ENCODE measurements at regions not wholly inside any gene's neighbourhood (a gene's known extent, or its start where the extent isn't known, plus 50 kb on each side); places are given as distances from the start of the nearest gene placed in this dataset.
A peak's percentile ranks its signal among the peaks of the same experiment; 100 is the strongest.
"Not testable (repeated sequence)": the region's sequence is repeated elsewhere in the genome, so short reads cannot be mapped to it uniquely, and the experiment has no call there.

DNA sequence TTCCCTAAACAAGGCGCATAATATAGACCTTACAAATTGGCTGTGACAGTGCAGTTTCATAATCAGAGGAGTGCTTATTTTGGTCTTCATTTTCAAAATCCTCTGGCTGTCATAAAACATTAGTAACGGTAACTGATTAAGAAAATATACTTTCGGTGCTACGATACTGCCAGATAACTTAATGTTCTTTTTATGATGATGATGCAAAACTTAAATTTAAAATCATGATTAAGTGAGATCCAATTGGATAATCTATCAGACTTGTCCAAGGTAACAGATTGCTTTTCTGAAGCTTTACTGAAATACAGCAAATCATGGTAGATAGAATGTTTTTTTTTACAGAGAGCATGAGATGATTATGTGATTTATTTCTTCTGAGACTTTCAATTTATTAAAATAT lies 364.2 kb upstream of the CNTN3 start:
- no peak for DNase-seq (ENCODE audit: low spot score)

DNA sequence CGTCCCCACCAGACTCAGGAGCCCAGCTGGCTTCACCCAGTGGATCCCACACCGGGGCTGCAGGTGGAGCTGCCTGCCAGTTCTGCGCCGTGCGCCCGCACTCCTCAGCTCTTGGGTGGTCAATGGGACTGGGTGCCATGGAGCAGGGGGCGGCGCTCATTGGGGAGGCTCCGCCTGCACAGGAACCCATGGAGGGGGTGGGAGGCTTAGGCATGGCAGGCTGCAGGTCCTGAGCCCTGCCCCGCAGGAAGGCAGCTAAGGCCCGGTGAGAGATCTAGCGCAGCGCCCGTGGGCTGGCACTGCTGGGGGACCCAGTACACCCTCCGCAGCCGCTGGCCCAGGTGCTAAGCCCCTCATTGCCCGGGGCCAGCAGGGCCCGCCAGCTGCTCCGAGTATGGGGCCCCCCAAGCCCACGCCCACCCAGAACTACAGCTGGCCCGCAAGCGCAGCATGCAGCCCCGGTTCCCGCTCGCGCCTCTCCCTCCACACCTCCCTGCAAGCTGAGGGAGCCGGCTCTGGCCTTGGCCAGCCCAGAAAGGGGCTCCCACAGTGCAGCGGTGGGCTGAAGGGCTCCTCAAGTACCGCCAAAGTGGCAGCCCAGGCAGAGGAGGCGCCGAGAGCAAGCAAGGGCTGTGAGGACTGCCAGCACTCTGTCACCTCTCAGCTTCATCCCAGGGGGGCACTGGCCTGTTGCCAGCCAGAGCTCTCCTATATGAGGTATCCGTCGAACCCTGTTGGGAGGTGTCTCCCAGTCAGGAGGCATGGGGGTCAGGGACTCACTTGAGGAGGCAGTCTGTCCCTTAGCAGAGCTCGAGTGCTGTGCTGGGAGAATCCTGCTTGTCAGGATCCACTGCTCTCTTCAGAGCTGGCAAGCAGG lies 370.8 kb upstream of the CNTN3 start:
- DNase-seq (ENCODE audit: low spot score): not testable (repeated sequence)

DNA sequence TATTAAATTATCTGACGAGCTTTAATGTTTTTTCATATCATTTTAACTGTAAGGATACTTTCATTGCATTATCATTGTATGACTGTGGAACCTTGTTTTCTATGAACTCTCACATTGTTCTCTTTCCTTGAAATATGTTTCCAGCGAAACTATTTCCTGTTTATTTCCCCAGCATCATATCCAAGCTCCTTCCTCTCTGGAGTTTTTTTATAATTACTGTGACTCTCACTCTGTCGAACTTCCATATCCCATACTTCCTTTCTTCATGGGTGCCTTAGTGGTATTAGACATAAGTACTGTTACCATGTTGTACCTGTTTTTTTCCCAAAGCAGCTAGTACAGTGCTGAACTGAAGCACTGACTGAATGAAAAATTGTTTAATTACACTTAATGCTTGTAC lies 373.6 kb upstream of the CNTN3 start:
- no peak for DNase-seq (ENCODE audit: low spot score)

DNA sequence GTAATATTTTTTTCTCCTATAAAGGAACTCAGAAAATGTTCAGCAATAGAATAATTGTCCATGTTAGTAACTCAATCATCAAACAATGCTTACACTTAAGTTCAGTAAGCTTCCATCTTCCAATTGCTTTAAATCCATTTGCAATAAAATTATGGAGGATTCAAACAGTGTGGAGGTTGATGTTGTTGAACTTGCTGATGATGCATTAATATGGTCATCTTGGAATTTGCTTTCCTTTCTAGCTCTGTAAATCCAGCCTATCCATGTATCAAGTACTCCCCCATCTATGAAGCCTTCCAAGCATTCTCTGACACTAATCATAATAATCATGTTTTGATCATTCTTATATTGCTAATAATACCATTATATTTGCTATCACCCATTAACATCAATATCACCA lies 378.4 kb upstream of the CNTN3 start:
- no peak for DNase-seq (ENCODE audit: low spot score)

DNA sequence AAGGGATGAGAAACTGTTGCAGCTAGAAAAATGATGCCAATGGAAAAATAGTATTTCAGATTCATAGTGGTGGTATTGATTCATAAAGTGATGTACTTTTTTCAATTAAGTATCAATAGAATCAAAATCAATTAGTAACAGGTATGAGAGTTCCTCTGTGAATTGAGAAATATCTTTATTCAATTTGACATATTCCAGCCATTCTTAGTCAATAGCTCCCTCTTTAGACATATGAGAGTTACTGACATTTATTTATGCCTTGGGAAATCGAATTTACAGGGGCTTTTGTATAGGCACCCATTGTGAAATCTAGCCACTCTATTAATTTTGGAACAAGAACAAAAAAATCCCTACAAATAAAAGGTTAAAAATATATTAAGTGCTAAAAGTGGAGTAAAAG lies 386.9 kb upstream of the CNTN3 start:
- peak; percentile 5 for DNase-seq (ENCODE audit: low spot score)

DNA sequence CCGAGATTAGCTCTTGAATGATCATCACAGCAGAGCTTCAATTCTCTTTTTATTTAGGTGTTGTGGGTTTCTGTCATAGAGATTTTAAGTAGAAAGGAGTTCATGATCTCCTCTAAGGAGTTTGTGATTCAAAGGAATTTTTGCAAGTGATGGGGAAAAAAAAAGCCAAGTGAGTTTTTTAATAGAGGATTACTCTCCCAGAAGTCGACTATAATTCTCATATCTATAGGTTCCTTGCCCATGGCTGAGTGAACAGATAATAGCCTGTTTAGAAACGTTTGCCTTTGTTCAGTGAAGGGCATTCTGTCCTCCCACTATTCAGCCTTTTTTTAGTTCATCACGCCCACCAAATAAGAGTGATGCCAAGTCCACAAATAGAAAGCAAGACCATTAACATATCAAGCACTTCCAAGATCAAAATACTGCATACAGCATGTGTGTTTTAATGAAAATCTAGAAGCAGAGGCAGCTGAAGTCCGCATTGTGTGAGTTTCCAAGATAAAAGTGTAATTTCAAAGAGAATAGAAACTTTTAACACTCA lies 398.4 kb upstream of the CNTN3 start:
- DNase-seq (ENCODE audit: low spot score): no peak

DNA sequence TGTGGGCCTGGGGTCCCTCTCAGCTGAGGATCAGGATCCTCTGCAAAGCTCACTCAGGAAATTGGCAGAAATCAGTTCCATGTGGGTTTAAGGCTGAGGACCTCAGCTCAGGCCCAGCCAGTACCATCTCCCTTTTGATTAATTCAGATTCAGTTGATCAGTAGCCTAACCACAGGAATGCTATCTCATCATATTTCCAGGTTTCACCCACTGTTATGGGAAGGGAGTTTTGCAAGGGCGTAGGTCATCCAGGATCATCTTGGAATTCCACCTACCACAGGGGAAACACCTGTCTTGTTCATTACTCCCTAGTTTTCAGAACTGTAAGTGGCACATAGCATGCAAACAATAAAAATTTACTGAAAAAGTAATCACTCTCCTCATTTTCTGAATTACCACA lies 399.5 kb upstream of the CNTN3 start:
- DNase-seq (ENCODE audit: low spot score): no peak

DNA sequence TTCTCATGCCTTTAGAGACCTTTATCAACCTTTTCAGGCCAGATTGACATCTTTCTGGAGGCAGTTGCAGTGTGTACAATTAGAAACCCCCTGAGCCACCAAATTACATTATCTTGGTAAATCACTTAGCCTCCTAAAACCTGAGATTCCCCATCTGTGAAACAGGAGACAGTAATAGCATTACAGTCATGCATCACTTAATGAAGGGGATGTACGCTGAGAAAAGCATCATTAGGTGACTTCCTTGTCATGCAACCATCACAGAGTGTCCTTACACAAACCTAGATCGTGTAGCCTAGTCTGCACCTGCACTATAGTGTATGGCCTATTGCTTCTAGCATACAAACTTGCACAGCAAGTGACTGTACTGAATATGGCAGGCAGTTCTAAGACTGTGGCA lies 400.8 kb upstream of the CNTN3 start:
- no peak for DNase-seq (ENCODE audit: low spot score)

DNA sequence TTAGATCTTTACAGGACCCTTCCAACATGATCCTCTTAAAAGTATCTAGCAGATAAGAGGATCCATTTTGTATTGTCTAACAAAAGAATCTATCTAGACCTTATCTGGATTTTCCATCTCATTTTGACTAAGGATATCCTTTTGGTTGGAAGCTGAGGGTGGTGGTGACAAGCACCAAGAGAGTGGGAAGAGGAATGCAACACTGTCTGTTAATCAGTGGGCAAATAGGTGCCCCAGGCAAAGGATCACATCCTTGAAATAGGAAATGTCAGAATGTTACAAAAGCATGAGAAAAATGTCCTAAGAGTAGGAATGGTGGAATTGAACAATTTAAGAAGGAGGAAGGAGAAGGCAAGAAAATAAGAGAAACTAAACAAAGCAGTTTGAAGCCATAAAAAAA lies 420.7 kb upstream of the CNTN3 start:
- no peak for DNase-seq (ENCODE audit: low spot score)

DNA sequence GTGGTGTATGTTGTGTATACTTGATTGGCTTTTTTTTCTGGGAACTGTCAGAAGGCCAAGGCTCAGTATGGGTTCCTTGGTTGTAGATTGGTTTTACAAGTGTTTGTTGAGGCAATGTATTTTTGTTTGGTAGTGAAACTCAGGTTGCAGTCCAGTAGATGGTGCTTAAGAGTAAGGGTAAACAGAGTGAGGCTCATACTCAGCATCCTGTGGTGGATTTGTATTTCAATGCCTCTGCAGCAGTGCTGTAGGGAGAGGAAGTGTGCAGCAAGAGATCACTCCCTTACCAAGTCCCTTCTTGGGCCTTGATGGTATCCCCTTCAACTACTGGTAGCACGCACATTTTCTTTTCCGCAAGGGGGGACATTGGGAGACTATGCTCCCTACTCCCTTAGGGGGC lies 428.5 kb upstream of the CNTN3 start:
- no peak for DNase-seq (ENCODE audit: low spot score)

DNA sequence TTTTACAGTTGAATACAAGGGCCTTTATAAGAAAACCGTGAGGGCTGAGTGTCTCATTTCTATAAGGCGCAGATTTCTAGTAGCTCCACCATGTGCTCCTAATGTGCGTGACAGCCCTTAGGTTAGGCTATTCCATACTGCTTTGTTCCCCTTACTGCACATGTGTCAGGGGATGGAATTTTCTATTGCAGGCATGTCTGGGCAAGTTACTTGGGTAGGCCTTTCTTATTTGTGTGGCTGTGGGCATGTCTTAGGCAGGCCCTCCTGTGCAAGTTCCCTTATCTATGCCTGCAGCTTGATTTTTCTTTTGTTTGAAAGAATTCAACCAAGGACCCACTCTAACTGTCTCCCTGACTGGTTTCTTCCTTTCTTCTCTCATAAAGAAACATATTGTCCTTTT lies 434.2 kb upstream of the CNTN3 start:
- no peak for DNase-seq (ENCODE audit: low spot score)

DNA sequence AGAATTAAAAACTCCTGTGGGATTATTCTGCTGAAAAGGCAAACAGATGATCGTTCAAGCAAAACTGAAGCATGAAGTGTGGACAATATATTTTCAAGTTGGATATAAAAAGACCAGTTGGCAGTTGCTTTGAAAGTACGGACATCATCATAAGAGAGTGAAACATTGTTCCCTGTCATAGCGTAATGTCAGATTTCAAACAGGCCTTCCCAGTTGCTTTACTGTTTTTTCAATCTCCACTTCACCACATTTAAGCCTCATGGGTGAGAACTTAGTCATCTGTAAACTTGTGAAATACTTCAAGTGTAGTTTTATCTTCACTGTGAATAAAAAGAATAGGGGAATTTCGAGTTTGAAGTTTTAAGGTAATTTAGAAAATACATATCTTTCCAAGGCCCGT lies 435.1 kb upstream of the CNTN3 start:
- DNase-seq (ENCODE audit: low spot score): no peak

DNA sequence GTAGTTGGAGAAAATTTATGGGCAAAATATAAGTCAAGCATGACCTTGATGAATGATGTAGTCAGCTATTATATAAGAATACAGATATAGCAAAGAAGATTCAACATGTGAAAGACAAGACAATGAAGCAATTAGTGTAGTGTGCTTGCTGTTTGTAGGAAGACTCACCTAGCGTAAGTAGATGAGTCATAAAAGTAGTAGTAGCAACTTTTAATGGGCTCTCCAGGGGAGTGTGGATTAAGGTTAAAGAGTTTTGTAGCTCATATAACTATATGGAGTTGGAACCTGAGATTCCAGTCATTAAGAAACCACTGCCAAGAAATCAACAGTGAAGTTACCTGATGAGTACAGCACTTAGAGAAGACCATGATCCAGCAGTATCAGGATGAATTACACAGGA lies 444.7 kb upstream of the CNTN3 start:
- no peak for DNase-seq (ENCODE audit: low spot score)

DNA sequence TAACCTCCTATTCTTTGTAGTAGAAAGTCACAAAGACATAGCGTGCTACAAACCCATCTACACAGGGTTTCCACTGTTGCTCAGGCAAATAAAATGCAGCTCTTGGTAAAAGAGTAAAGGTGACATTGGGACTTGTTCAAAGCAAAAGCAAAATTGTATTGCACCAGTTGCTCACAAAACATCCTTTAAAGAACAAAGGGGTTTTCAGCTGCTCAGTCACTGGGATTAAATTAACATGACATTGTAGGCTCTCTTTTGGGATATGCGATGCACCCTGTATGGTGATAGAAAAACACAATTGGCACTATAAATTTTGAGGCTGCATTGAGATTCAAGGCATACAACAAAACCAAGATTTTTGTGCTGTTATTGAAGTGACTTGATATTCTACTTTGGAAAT lies 447.3 kb upstream of the CNTN3 start:
- DNase-seq (ENCODE audit: low spot score): no peak

DNA sequence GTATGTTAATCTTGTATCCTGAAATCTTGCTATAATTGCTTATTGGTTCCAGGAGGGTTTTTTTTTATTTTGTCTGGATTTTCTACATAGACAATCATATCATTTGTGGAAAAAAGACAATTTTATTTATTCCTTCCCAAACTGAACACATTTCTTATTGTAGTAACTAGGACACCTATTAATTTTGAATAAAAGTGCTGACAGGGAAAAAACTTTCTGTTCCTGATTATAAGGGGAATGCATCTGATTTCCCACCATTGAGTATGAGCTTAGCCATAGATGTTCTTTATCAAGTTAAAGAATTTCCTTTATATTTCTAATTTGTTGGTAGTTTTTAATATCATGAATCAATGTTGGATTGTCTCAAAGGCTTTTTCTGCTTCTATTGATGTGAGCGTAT lies 460.7 kb upstream of the CNTN3 start:
- DNase-seq (ENCODE audit: low spot score): no peak

DNA sequence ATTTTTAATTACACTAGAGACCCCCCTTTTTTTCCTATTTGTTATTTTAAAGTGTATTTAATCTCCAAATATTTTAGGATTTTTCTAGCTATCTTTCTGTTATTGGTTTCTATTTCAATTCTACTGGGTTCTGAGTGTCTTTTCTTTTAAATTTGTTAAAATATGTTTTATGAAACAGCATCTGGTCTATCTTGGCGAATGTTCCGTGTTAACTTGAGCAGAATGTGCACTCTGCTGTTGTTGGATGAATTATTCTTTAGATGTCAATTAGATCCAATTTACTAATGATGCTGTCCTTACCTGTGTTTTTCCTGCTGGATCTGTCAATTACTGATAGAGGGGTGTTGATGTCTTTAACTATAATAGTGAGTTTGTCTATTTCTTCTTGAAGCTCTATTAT lies 462.0 kb upstream of the CNTN3 start:
- DNase-seq (ENCODE audit: low spot score): no peak

DNA sequence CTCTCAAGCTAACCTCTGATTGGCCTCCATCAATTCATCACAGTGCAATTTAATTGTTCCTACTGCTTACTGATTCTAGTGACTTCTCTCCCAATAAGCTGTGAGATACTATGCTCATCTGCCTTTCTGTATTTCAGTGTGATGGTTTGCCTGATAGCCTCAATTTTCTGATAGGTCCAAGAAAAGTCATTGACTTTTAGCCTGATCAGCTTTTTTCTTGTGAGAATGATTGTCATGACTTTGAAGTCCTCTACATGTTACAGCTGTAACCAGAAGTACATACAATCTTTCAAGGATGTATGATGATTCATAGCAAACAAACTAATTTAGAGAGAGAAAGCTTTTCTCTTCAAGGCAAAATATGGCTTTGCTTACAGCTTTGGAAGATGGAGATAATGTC lies 463.8 kb upstream of the CNTN3 start:
- no peak for DNase-seq (ENCODE audit: low spot score)

DNA sequence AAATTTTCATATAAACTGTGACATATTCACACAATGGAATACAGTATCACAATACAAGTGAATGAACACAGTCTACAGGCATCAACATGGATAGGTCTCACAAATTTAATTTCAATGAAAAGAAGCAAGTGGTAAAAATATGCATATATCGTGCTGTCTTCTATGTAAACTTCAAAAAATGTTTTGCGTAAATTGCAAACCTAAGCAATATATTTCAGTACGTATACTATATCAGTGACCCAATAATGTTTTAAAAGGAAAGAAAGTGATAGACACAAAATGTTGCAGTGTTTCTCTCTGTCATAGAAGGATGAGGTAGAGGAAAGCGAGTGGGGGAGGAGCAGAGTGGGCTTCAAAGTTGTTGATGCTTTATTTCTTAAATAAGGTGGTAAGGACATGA lies 468.4 kb upstream of the CNTN3 start:
- no peak for DNase-seq (ENCODE audit: low spot score)

DNA sequence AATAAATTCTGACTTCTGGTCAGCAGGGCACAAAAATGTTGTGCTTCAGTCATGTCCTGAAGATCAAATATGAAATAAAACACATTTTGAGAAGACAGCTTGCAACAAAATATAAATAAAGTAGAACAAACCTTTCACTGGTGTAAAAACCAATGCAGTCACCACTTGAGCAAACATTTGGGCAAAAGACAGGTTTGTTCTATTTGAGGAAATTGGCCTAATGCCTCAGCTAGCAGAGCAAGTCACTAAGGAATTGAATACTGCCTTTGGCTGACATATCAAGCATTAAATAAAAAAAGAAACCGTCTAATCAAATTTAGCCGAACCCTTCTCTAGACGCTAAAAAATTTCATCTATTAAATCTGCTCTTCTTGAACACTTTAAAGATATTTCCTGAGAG lies 475.4 kb upstream of the CNTN3 start:
- DNase-seq (ENCODE audit: low spot score): no peak

DNA sequence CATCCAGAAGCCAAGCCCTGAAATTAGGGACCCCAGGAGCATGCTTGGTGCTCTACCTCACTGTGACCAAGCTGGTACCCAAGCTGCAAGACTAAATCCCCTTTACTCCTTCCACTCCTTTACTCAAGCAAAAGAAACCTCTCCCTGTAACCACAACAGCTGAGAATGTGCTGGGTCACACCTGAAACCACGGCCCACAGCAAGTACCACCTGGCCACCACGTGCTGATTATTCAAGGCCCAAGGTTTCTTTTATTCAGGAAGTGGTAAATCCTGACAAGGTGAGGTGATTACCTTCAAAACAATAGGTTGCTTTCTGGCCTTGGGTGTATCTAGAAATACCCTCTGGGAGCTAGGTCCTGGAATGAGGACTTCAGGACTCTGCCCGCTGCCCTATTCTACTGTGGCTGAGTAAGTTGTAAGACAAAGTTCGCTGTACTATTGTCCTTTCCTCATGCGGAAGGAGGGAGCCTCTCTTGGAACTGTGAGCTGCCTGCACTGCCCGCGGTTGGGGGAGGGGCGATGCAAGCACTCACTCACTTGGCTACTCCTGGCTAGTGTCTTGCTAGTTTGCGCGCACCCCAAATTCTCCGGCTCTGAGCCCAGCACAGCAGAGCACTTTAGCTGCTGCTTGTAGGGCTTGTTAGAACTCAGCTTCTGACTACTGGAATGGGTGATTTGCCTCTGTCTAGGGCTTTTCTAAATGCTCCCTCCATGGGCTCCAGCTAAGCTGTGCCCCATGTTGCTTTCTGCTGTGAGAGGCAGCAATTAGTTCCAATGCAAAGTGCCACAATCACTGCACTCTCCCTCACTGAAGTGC lies 487.1 kb upstream of the CNTN3 start:
- no peak for DNase-seq (ENCODE audit: low spot score)

DNA sequence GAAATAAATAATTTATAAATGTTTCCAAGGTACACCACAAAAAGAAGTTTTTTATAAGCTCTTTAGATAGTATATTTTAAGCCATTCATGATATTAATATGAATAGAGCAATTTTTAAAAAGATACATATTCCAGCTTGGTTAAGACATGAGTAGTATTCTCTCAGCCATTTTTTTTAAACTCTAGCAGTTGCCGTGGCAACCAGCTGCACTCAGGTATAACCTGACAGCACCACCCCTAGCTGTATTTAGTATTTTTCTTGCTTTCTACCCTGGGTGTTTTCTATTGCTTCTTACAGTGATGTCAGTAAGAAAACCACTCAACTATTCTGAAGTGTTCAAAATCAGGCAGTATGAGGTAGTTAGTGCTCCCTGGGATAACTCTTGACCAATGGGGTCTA lies 496.3 kb upstream of the CNTN3 start:
- no peak for DNase-seq (ENCODE audit: low spot score)

DNA sequence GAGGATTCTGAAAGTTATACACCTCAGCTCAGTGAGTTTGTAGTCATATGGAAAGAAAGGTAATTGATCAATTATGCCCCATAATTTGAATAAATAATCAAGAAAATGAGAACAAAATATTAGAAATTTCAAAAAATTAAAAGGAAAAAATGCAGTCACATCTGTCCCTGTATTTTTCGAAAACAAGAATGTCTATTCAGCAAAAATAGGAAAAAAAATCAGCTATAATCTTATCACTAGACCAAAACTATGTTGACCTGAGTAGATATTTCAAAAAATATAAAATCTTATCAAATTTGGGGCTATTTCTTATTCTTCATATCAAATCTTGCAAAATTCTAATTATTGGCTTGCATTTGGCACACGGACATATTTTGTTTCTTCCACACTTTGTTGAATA lies 501.2 kb upstream of the CNTN3 start:
- no peak for DNase-seq (ENCODE audit: low spot score)

DNA sequence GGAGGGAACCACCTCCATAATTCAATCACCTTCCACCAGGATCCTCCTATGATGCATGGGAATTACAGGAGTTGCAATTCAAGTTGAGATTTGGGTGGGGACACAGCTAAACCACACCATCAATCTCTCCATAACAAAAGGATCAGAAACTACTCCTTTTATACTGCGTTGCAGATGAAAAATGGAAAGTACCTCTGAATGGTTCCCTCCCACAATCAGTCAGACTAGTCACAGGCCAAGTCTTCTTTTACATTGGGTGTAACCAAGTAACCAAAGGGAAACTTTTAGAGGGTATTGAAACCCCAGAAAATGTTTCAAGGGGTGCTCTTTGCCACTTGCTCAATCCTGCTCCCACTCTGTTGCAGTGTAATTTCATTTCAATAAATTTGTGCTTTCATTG lies 504.3 kb upstream of the CNTN3 start:
- no peak for DNase-seq (ENCODE audit: low spot score)
